Superior temporal gyrus (tissue), 1 donor: ENCODE measurements at regions not wholly inside any gene's neighbourhood (a gene's known extent, or its start where the extent isn't known, plus 50 kb on each side); places are given as distances from the start of the nearest gene placed in this dataset.
"Not testable (repeated sequence)": the region's sequence is repeated elsewhere in the genome, so short reads cannot be mapped to it uniquely, and the experiment has no call there.

Experiments
- DNase-seq: peaks from one replicate; pipeline ENCODE4 v3.0.0-alpha.2; 2016; ENCODE audit errors: extremely low spot score

GRCh38 chr4:128688846-128689437 is 120.6 kb upstream of the JADE1 start:
- DNase-seq: no peak

GRCh38 chr4:128688033-128688721 is 121.3 kb upstream of the JADE1 start:
- DNase-seq: no peak

GRCh38 chr4:128686810-128687209 is 122.7 kb upstream of the JADE1 start:
- DNase-seq: no peak

GRCh38 chr4:128686032-128686465 is 123.5 kb upstream of the JADE1 start:
- no peak for DNase-seq

- DNase-seq: no peak
These were observed 125.5 kb upstream of the JADE1 start for GRCh38 chr4:128684016-128684415.

- DNase-seq: no peak
These were observed 126.4 kb upstream of the JADE1 start for GRCh38 chr4:128682942-128683666.

GRCh38 chr4:128676095-128676494 is 133.4 kb upstream of the JADE1 start:
- no peak for DNase-seq

GRCh38 chr4:128675083-128675482 is 134.4 kb upstream of the JADE1 start:
- DNase-seq: peak; percentile 75

- DNase-seq: not testable (repeated sequence)
These were observed 136.3 kb upstream of the JADE1 start for GRCh38 chr4:128673159-128673558.

GRCh38 chr4:128672596-128672995 is 136.9 kb upstream of the JADE1 start:
- DNase-seq: not testable (repeated sequence)

GRCh38 chr4:128670513-128670912 is 139.0 kb upstream of the JADE1 start:
- DNase-seq: no peak

GRCh38 chr4:128668566-128668965 is 140.9 kb upstream of the JADE1 start:
- DNase-seq: peak; percentile 65

GRCh38 chr4:128665514-128665913 is 144.0 kb upstream of the JADE1 start:
- no peak for DNase-seq

GRCh38 chr4:128663325-128663724 is 146.2 kb upstream of the JADE1 start:
- DNase-seq: no peak

GRCh38 chr4:128661479-128661878 is 148.0 kb upstream of the JADE1 start:
- DNase-seq: no peak

GRCh38 chr4:128660361-128661215 is 148.9 kb upstream of the JADE1 start:
- DNase-seq: no peak

- no peak for DNase-seq
These were observed 151.3 kb upstream of the JADE1 start for GRCh38 chr4:128658214-128658631.

- DNase-seq: no peak
These were observed 151.9 kb upstream of the JADE1 start for GRCh38 chr4:128657638-128658037.

- no peak for DNase-seq
These were observed 155.0 kb upstream of the JADE1 start for GRCh38 chr4:128654465-128654864.

- peak; percentile 68 for DNase-seq
These were observed 155.7 kb upstream of the JADE1 start for GRCh38 chr4:128653527-128654444.
